ENCODE measurements at regions not wholly inside any gene's neighbourhood (a gene's known extent, or its start where the extent isn't known, plus 50 kb on each side); places are given as distances from the start of the nearest gene placed in this dataset.
A peak's percentile ranks its signal among the peaks of the same experiment; 100 is the strongest.

- no peak for DNase-seq
Measured at GRCh38 chr1:213375002-213375401, 324.0 kb downstream of the RPS6KC1 start.

GRCh38 chr1:213376862-213377372 is 325.9 kb downstream of the RPS6KC1 start:
- DNase-seq = no peak

- DNase-seq = no peak
Measured at GRCh38 chr1:213380865-213381264, 329.8 kb downstream of the RPS6KC1 start.

- peak; percentile 41 for DNase-seq
Measured at GRCh38 chr1:213381572-213382084, 330.6 kb downstream of the RPS6KC1 start.

- no peak for DNase-seq
Measured at GRCh38 chr1:213383465-213383864, 332.4 kb downstream of the RPS6KC1 start.

- DNase-seq = no peak
Measured at GRCh38 chr1:213385201-213385600, 334.2 kb downstream of the RPS6KC1 start.

- no peak for DNase-seq
Measured at GRCh38 chr1:213385806-213386324, 334.8 kb downstream of the RPS6KC1 start.

- no peak for DNase-seq
Measured at GRCh38 chr1:213387380-213388015, 336.5 kb downstream of the RPS6KC1 start.

- no peak for DNase-seq
Measured at GRCh38 chr1:213388199-213388598, 337.2 kb downstream of the RPS6KC1 start.

GRCh38 chr1:213389061-213389581 is 338.1 kb downstream of the RPS6KC1 start:
- peak; percentile 24 for DNase-seq

GRCh38 chr1:213391445-213391844 is 340.4 kb downstream of the RPS6KC1 start:
- DNase-seq = no peak

GRCh38 chr1:213393860-213394259 is 342.8 kb downstream of the RPS6KC1 start:
- no peak for DNase-seq

GRCh38 chr1:213394837-213395236 is 343.8 kb downstream of the RPS6KC1 start:
- DNase-seq = no peak

GRCh38 chr1:213397638-213398037 is 346.6 kb downstream of the RPS6KC1 start:
- DNase-seq = no peak

GRCh38 chr1:213399695-213400094 is 348.7 kb downstream of the RPS6KC1 start:
- DNase-seq = no peak

- no peak for DNase-seq
Measured at GRCh38 chr1:213409208-213409631, 358.2 kb downstream of the RPS6KC1 start.

GRCh38 chr1:213409971-213410370 is 358.9 kb downstream of the RPS6KC1 start:
- no peak for DNase-seq

GRCh38 chr1:213414346-213414745 is 363.3 kb downstream of the RPS6KC1 start:
- no peak for DNase-seq

GRCh38 chr1:213414911-213415310 is 363.9 kb downstream of the RPS6KC1 start:
- DNase-seq = no peak

- DNase-seq = no peak
Measured at GRCh38 chr1:213415691-213416380, 364.8 kb downstream of the RPS6KC1 start.

- DNase-seq = no peak
Measured at GRCh38 chr1:213416461-213417224, 365.6 kb downstream of the RPS6KC1 start.

GRCh38 chr1:213417225-213417820 is 366.3 kb downstream of the RPS6KC1 start:
- DNase-seq = no peak

Measured in occipital lobe (tissue), 1 donor.